Tibial nerve (tissue), 4 donors: ENCODE measurements at regions not wholly inside any gene's neighbourhood (a gene's known extent, or its start where the extent isn't known, plus 50 kb on each side); places are given as distances from the start of the nearest gene placed in this dataset.

Experiments
- CTCF ChIP-seq, 5 experiments: fragments of 200-600 bp in 3 of 5; fragments of 450-650 bp in 2 of 5; sonication (generic) in 3 of 5; IDR thresholded peaks; one replicate each; pipeline ENCODE4 v1.5.1; 2016 to 2019; ENCODE audit warnings: antibody characterized with exemption in 5 of 5, mild to moderate bottlenecking in 3 of 5, moderate library complexity in 2 of 5
- EP300 ChIP-seq, 2 donors: sonication (generic); formaldehyde crosslinking; IDR thresholded peaks; one replicate each; pipeline ENCODE4 v1.6.1; 2017; ENCODE audit warnings: antibody characterized with exemption in 2 of 2, mild to moderate bottlenecking in 1 of 2
- POLR2A ChIP-seq, 2 donors: fragments of 450-650 bp; IDR thresholded peaks; one replicate each; pipeline ENCODE4 v1.6.1; 2017; ENCODE audit warnings: antibody characterized with exemption in 2 of 2, mild to moderate bottlenecking in 2 of 2, moderate library complexity in 2 of 2

DNA sequence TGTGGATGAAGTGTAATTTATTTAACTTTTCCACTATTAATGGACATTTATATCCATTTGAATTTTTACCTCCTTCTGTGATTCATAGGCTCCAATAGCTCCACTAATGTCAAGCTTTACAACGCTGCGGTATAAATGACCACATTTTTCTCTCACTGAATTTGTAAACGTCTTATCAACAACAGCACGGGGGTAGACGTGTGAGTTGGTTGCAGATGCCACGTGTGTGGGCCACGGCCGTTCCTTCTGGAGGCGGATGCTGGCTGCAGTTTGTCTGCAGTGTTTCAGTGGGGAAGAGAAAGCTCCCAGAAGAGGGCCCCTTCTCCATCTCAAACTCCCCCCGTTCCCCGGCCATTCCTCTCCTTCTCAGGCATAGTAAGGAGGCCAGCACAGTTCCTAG, 68.2 kb upstream of the XYLT1 start:
- TF ChIP-seq CTCF (IDR thresholded peaks at IDR 0.05) = no peak
- no peak for TF ChIP-seq EP300 (IDR thresholded peaks at IDR 0.05)
- TF ChIP-seq POLR2A (IDR thresholded peaks at IDR 0.05) = no peak
